Superior temporal gyrus (tissue), 1 donor: ENCODE measurements at regions not wholly inside any gene's neighbourhood (a gene's known extent, or its start where the extent isn't known, plus 50 kb on each side); places are given as distances from the start of the nearest gene placed in this dataset.

Experiments
- DNase-seq: peaks from one replicate; pipeline ENCODE4 v3.0.0-alpha.2; 2016; ENCODE audit errors: extremely low spot score

DNA sequence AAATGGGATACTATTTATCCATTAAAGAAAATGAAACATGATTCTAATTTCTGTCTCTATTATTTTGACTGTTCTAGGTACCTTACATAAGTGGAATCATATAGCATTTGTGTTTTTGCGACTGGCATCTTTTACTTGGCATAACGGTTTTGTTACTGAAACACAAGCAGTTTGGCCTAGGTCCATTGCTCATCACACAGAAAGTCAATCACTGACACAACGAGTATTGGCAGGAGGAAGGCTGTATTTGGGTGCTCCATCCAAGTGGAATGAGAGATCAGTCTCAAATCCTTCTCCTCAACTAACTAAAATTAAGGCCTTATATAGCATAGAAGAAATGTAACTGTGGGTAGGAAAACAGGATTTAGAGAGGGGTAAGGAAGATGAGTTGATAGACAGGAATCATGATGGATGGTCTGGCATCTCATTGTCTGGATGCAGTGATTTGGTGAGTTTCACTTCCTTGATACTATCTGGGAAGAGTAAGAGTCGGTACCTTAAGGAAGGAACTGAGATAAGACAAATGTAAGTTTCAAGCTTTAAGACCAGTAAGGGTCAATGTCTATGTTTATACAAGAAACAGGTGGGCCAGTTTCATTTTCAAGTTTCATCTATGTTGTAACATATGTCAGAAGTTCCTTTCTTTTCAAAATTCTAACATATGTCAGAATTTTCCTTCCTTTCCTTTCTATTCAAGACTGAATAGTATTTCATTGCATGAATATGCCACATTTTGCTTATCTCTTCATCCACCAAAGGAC is 276.9 kb upstream of the RAB6C start:
- DNase-seq = no peak

DNA sequence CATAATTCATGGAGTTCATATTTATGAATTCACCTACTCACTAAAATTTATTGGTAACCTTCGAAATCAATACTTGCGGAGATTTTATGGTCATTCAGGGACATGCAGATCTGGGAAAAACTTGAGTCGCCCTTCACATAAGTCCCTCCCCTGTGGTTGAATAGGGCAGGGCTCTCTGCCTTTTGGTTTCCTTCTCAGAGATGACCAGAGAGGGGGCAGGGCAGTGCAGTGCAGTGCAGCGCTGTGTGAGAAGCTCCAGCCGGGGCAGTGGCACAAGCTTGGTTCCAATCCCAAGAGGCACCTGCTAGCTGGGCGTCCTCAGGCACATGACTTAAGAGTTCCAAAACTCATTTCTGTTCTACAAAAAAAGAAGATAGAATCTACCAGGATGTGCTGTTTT is 274.4 kb upstream of the RAB6C start:
- DNase-seq = no peak

DNA sequence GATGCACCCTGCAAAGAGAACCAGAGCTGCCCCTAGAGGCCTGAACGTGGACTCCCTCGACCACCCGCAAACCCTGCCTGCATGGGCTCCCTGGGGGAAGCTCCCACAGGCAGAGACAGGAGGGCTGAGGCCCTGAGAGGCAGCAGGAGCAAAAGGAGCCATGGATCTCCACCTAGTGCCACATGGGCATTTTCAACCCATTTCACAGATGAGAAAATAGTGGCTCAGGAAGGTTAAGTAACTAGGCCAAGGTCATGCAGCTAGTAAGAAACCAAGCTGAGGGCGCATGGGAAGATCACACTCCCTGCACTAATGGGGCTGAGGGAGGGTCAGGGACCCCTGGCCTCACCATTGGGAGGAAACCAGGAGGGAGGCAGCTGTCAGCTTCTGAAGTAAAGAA is 271.7 kb upstream of the RAB6C start:
- no peak for DNase-seq

GRCh38 chr2:129708221-129708967 is 271.1 kb upstream of the RAB6C start:
- no peak for DNase-seq

DNA sequence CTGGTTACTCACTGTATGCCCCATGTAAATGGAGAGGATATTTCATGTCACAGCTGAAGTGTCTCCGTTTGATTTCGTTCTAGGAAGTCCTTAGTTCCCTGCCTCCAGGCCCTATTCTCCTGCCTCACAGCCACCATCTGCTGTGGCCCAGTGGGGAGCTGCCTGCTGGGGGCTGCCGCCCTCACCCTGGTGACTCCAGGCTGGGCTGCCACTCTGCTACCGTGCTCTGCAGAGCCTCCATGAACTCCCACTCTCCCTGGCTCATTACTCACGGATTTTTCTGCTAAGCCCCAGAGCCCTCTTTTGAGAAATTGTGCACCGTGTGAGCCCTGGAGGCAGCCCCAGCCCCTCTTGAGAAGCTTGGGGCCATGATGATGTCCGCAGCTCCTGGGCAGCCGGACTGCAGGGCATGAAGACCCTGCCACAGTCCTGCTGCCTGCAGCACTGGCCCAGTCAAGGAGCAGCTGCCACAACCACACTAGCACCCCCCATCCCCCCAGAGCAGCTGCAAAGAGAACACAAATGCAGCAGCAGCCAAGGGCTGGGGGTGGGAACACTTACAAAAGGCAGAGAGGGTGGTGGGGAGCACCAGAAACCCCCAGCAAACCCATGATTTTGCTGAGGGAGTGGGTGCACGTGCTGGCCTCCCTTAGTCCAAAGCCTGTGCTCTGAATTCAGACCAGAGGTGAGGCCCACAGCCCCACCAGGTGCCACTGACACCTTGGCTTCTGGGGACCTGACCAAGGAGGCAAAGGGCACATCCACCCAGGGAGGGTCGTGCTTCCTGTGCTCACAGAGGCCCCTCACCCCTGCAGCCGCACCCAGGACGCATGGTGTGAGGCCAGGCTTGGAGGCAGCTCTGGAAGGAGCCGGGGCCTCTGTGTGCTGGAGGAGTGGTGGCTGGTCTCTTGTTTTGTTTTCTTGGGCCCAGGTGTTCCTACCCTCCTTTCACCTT is 270.2 kb upstream of the RAB6C start:
- DNase-seq = no peak

GRCh38 chr2:129709956-129710598 is 269.4 kb upstream of the RAB6C start:
- no peak for DNase-seq

DNA sequence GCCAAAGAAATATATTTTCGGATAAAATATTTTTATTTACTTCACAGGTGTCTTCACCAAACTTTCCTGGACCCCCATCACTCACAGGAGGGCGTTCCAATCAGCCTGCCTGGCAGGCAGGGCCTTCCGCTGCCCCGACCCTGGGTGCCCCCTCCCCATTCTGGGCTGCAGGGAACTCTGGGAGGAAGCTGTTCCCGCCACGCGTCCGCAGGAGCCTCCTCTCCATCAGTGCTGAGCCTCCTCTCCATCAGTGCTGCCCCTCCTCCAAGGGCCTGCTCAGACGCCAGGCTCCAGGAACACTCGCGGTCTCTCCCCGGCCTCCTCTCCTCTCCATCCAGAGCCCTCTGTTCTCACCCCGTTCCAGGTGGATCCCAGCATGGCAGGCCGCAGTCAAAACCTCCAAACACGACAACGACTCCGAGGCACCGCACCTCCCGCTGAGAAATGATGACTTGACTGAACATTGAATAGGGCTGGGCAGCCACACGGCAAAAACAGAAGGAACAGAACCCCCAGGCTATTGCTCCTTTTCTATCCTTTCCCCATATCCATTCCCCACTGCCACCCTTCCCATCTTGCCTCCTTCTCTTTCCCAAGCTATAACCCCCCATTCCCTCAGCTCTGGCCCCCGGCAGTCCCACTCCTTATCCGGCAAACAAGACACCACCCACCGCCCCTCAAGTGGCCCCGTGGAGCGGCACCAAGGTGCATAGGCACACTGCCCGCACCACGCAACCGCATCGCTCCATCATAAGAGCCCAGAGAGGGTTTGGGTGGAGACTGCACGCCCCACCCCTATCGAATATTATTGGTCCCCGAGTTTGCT is 268.6 kb upstream of the RAB6C start:
- DNase-seq = no peak

GRCh38 chr2:129711816-129712675 is 267.4 kb upstream of the RAB6C start:
- no peak for DNase-seq

DNA sequence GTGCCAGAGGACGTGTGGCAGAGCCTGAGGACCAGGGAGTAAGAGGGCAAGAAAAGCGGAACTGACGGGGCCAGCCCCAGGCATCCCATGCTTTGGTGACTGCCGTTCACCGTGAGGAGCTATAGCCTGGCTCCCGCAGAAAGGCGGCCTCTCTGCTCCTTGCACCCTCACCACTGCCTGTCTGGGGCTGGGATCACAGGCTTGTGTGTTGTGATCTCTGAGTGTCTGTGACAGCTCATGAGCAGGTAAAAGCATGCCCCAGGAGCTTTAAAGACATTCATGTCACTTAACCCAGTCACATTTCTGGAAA is 266.8 kb upstream of the RAB6C start:
- DNase-seq = no peak

DNA sequence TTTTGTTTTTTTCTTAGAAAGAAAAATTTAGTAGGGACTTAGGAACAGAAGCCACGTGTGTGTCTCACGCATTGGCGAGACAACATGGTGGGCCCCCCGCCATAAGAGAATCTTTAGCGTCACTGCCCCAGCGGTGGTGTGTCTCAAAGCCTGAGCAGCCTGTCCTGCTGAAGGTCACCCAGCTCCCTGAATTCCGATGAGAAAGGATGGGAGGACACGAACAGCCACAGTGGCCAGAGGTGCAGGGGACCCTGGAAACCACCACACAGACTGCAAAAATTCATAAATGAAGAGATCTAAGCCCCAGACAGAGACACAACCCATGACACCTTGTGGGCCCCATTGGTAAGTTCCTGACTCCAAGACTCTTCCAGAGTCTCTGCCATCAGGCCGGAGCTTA is 266.1 kb upstream of the RAB6C start:
- DNase-seq = no peak

GRCh38 chr2:129716781-129717559 is 262.5 kb upstream of the RAB6C start:
- DNase-seq = no peak

DNA sequence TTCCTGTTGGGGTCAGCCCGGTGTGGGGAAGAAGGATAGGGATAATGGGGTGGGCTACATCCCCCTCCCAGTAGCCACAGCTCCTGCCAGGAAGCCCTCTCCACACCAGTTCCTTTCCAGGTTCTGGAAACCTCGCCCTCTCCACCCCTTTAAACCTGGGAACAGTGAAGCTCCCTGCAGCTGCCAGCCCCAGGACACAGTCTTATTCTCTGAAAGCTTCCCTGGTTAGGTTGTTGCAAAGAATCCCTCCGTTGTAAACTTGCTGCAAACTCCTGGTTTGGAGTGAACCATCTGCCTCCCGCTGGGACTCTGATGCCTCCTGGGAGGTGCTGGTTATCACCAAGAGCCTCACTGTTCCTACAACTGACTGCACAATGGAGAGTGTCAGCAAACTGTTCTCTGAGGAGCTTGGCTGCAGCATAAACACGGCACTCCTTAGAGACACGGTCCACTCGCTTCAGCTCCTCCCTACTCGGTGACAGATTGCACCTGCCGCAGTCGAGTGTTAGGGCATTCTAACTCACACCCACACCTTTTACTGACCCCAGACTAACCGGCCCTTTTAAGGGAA is 261.8 kb upstream of the RAB6C start:
- DNase-seq = no peak

DNA sequence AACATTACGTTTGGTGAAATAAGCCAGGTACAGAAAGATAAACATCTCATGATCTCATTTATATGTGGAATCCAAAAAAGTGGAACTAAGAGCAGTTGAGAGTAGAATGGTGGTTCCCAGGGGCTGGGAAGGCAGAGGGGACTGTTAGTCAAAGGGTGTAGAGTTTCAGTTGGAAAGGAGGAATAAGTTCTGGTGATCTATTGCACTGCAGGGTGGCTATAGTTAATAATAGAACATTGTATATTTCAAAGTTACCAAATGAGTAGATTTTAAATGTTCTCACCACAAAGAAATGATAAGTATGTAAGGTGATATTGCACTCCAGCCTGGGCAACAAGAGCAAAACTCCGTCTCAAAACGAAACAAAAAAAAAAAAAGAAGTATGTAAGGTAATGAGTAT is 260.1 kb upstream of the RAB6C start:
- no peak for DNase-seq

GRCh38 chr2:129720360-129720759 is 259.1 kb upstream of the RAB6C start:
- DNase-seq = no peak

DNA sequence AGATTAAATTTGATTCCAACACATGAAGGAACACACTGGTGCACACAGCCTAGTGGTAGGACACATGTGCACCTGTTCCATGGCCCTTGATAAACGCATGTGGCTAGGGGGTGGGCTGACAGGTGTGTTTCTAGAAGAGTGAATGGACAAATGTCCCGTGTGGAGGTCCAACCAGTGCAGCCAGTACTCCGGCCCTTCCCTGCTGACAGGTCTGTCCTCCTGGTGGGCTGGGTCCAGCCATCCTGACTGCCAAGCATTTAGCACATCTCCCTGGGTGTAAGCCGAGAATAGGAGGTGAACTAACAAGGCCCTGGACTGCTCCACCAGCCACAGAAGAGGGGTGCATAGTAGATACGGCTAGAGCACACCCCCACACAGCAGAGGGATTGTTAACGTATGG is 258.7 kb upstream of the RAB6C start:
- no peak for DNase-seq

DNA sequence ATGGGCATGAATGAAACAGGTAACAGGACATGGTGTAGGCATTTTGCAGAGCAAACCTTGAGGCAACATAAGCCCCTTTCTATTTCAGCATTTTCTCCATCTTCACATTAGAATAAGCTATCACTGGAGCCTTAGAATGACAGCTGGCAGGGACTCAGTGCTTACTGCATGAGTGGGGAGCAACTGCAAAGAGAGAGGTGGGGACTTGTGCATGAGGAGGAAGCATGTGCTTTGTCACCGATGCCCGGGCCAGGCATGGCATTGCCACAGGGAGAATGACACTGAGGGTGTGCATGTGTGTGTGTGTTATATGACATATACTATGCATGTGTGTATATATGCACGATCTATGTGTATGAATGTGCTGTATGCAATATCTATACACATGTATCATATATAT is 258.2 kb upstream of the RAB6C start:
- DNase-seq = no peak

GRCh38 chr2:129721846-129722245 is 257.6 kb upstream of the RAB6C start:
- DNase-seq = no peak

GRCh38 chr2:129722306-129723019 is 257.0 kb upstream of the RAB6C start:
- no peak for DNase-seq
